B cell (primary cell): ENCODE measurements at regions not wholly inside any gene's neighbourhood (a gene's known extent, or its start where the extent isn't known, plus 50 kb on each side); places are given as distances from the start of the nearest gene placed in this dataset.

Experiments
- ATAC-seq: fragments of 200-7000 bp; cut with Tn5 transposase; one replicate; pipeline ENCODE4 v1.10.0; 2021; ENCODE audit warnings: low read depth, mild to moderate bottlenecking, moderate number of reproducible peaks, moderate library complexity
- CTCF ChIA-PET: fragments of 350-600 bp; sonication (Branson Sonifier 250); formaldehyde crosslinking; loops from one replicate; lab custom pipeline; 2021; ENCODE audit warnings: antibody characterized with exemption, inconsistent platforms; lab: Charles Lee
- POLR2A ChIA-PET: fragments of 350-600 bp; sonication (Branson Sonifier 250); formaldehyde crosslinking; loops from one replicate; lab custom pipeline; 2021; ENCODE audit warnings: antibody characterized with exemption; lab: Charles Lee
- DNase-seq: peaks from one replicate; pipeline ENCODE4 v3.0.0; 2013
- H2AFZ ChIP-seq: 2 replicates; pipeline ENCODE4 v1.6.1; 2012; ENCODE audit warnings: mild to moderate bottlenecking, low read depth, low read length; ENCODE audit not compliant: insufficient read depth, poor library complexity, severe bottlenecking
- H3K27ac ChIP-seq, 2 donors: 1 replicate in 1 of 2; 2 replicates in 1 of 2; pipeline ENCODE4 v1.5.1; 2012 to 2013; ENCODE audit warnings: low read length in 2 of 2, mild to moderate bottlenecking in 2 of 2, moderate library complexity in 1 of 2
- H3K27me3 ChIP-seq, 4 experiments: fragments of 200-600 bp in 1 of 4; sonication (generic) in 1 of 4; replicated peaks in 1 of 4; 1 replicate in 2 of 4; 2 replicates in 2 of 4; pipeline versions ENCODE4 v1.6.1 to v1.7.0; 2013 to 2016; ENCODE audit warnings: low read length in 3 of 4, mild to moderate bottlenecking in 2 of 4, mixed read lengths in 1 of 4, moderate library complexity in 1 of 4; ENCODE audit not compliant: insufficient read depth in 4 of 4, control insufficient read depth in 3 of 4; ENCODE audit errors: control extremely low read depth in 1 of 4
- H3K36me3 ChIP-seq, 2 experiments: replicated peaks in 1 of 2; 1 replicate in 1 of 2; 2 replicates in 1 of 2; pipeline versions ENCODE4 v1.6.1 to v1.7.1; 2013; ENCODE audit warnings: low read length in 1 of 2; ENCODE audit not compliant: insufficient read depth in 2 of 2, control insufficient read depth in 1 of 2; ENCODE audit errors: control extremely low read depth in 1 of 2, extremely low read depth in 1 of 2
- H3K4me1 ChIP-seq, 2 donors: fragments of 200-600 bp in 1 of 2; sonication (generic) in 1 of 2; 1 replicate in 1 of 2; 2 replicates in 1 of 2; pipeline versions ENCODE4 v1.5.1 to v1.6.1; 2013 to 2017; ENCODE audit warnings: low read length in 2 of 2; ENCODE audit not compliant: control insufficient read depth in 2 of 2, insufficient read depth in 2 of 2
- H3K4me2 ChIP-seq: replicated peaks from 2 replicates; pipeline ENCODE3; 2012; ENCODE audit warnings: mild to moderate bottlenecking, low read depth, low read length; ENCODE audit not compliant: poor library complexity, severe bottlenecking
- H3K4me3 ChIP-seq, 5 experiments: fragments of 200-600 bp in 1 of 5; sonication (generic) in 1 of 5; 1 replicate in 3 of 5; 2 replicates in 2 of 5; pipeline versions ENCODE4 v1.5.1 to v1.7.0; 2011 to 2016; ENCODE audit warnings: low read length in 4 of 5, mild to moderate bottlenecking in 4 of 5, low read depth in 2 of 5, control low read depth in 1 of 5, moderate library complexity in 1 of 5; ENCODE audit not compliant: insufficient read depth in 1 of 5; ENCODE audit errors: control extremely low read depth in 1 of 5, extremely low read depth in 1 of 5
- H3K79me2 ChIP-seq: fragments of 200-600 bp; sonication (generic); one replicate; pipeline ENCODE4 v1.6.0; 2016; ENCODE audit warnings: low read length; ENCODE audit not compliant: control insufficient read depth, insufficient read depth
- H3K9ac ChIP-seq: fragments of 200-600 bp; sonication (generic); 2 replicates; pipeline ENCODE4 v1.6.1; 2017; ENCODE audit warnings: mild to moderate bottlenecking, low read length, moderate library complexity
- H3K9me3 ChIP-seq, 3 donors: one replicate each; pipeline versions ENCODE4 v1.6.1 to v1.7.1; 2013; ENCODE audit warnings: low read length in 2 of 3; ENCODE audit not compliant: control insufficient read depth in 2 of 3, insufficient read depth in 1 of 3; ENCODE audit errors: control extremely low read depth in 1 of 3
- H4K20me1 ChIP-seq: 2 replicates; pipeline ENCODE4 v1.6.0; 2012; ENCODE audit warnings: mild to moderate bottlenecking, low read length; ENCODE audit not compliant: insufficient read depth, control insufficient read depth, poor library complexity, severe bottlenecking
- H3K27ac Mint-ChIP-seq: one replicate; pipeline ENCODE4 v1.8.0; 2021; ENCODE audit warnings: mixed read lengths
- H3K27me3 Mint-ChIP-seq: one replicate; pipeline ENCODE4 v1.8.0; 2021; ENCODE audit warnings: mixed read lengths
- H3K4me1 Mint-ChIP-seq: one replicate; pipeline ENCODE4 v1.8.0; 2021; ENCODE audit warnings: mixed read lengths
- H3K4me3 Mint-ChIP-seq: one replicate; pipeline ENCODE4 v1.8.0; 2021; ENCODE audit warnings: mixed read lengths
- H3K9me3 Mint-ChIP-seq: one replicate; pipeline ENCODE4 v1.8.0; 2022; ENCODE audit warnings: mixed read lengths; ENCODE audit not compliant: insufficient read depth
- EZH2 ChIP-seq: IDR thresholded peaks from 2 replicates; pipeline ENCODE4 v1.6.1; 2012; ENCODE audit warnings: borderline replicate concordance, low read depth, mild to moderate bottlenecking, moderate library complexity, low read length; ENCODE audit not compliant: insufficient read depth, poor library complexity, severe bottlenecking
- WGBS: methylation state at CpG from one replicate; pipeline ENCODE4 v1.1.5; 2013; ENCODE audit warnings: missing lambda C conversion rate; ENCODE audit not compliant: insufficient coverage; 5-methylcytosine and 5-hydroxymethylcytosine counted together
- intact Hi-C: fragments of 100-400 bp; cut with micrococcal nuclease; formaldehyde crosslinking; loops from one replicate; pipeline ENCODE4 v1.10.0; 2022
- TF ChIP-seq, protein P1 (sequence below): fragments of 200-600 bp; IDR thresholded peaks from one replicate; pipeline ENCODE4 v1.8.0; 2022; ENCODE audit warnings: antibody characterized with exemption, mild to moderate bottlenecking

DNA sequence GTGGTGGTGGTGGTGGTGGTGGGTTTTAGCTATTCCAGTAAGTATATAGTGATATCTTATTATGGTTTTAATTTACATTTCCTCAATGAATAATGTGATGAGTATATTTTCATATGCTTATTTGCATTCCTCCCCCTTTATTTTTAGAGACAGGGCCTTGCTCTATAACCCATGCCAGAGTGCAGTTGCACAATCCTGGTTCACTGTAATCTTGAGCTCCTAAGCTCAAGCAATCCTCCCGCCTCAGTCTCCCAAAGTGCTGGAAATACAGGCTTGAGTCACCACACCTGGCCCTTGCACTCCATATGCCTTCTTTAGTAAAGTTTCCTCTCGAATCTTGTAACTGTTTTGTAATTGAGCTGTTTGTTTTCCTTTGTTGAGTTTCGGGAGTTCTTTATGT is 577.7 kb upstream of the AUTS2 start:
- H3K27ac Mint-ChIP-seq = no peak overlapping the region
- H3K27me3 Mint-ChIP-seq = no peaks in the 10 kb centered on the region
- ATAC-seq (no peak), DNase-seq (no peak)
- peaks cover 12% of the 10 kb centered on the region for H3K9me3 Mint-ChIP-seq
- no peak overlapping the region for H3K4me3 Mint-ChIP-seq
- no peak overlapping the region for H3K27ac ChIP-seq
- no peak overlapping the region for H3K4me2 ChIP-seq
- 100% methylated on average over 2 of the region's 3 CpGs for WGBS
- H4K20me1 ChIP-seq = no peaks in the 10 kb centered on the region
- intact Hi-C loops = no loop called here
- H3K36me3 ChIP-seq = no peaks in the 10 kb centered on the region
- H3K9ac ChIP-seq = no peak overlapping the region
- H2AFZ ChIP-seq = no peak overlapping the region
- H3K27me3 ChIP-seq = no peaks in the 10 kb centered on the region
- no peaks in the 10 kb centered on the region for H3K79me2 ChIP-seq
- ChIA-PET CTCF (no interaction called here), POLR2A (interaction anchor here (0.5 kb wide), 1 partner anchor 246 kb away, joined by 4 read pairs; no protein-coding TSS in a partner anchor)
- TF ChIP-seq, protein P1, sequence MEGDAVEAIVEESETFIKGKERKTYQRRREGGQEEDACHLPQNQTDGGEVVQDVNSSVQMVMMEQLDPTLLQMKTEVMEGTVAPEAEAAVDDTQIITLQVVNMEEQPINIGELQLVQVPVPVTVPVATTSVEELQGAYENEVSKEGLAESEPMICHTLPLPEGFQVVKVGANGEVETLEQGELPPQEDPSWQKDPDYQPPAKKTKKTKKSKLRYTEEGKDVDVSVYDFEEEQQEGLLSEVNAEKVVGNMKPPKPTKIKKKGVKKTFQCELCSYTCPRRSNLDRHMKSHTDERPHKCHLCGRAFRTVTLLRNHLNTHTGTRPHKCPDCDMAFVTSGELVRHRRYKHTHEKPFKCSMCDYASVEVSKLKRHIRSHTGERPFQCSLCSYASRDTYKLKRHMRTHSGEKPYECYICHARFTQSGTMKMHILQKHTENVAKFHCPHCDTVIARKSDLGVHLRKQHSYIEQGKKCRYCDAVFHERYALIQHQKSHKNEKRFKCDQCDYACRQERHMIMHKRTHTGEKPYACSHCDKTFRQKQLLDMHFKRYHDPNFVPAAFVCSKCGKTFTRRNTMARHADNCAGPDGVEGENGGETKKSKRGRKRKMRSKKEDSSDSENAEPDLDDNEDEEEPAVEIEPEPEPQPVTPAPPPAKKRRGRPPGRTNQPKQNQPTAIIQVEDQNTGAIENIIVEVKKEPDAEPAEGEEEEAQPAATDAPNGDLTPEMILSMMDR = no peak
- TF ChIP-seq EZH2 = no peak
- H3K4me3 ChIP-seq = no peak overlapping the region
- no peaks in the 10 kb centered on the region for H3K4me1 ChIP-seq
- peaks cover 0 to 15% (median 10%) of the 10 kb centered on the region in 3 donors for H3K9me3 ChIP-seq
- no peaks in the 10 kb centered on the region for H3K4me1 Mint-ChIP-seq

DNA sequence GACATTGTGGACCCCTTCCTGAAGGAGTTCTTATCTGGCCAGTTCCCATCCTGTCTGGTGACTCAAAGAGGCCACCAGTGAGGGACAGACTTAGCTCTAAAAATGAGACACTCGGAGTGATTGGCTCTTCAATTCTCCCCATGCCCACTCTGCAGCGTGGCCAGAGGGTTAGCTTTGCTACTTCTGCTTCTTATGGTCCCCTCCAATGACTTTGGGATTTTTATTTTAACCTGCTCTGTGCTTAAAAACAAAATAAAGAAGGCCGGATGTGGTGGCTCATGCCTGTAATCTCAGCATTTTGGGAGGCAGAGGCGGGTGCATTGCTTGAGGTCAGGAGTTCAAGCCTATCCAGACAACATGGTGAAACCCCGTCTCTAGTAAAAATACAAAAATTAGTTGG is 573.0 kb upstream of the AUTS2 start:
- intact Hi-C loops = no loop called here

More for the DNA sequence above, 573.0 kb upstream of the AUTS2 start:
- H3K4me2 ChIP-seq = no peak overlapping the region
- Mint-ChIP-seq H3K4me1 (no peaks in the 10 kb centered on the region), H3K4me3 (no peak overlapping the region), H3K9me3 (peaks cover 3% of the 10 kb centered on the region), H3K27me3 (no peaks in the 10 kb centered on the region), H3K27ac (no peak overlapping the region)
- 32% methylated on average over 4 of the region's 5 CpGs for WGBS
- ChIA-PET CTCF (no interaction called here), POLR2A (no interaction called here)
- H3K27ac ChIP-seq = no peak overlapping the region
- H3K4me1 ChIP-seq = no peaks in the 10 kb centered on the region
- H4K20me1 ChIP-seq = no peaks in the 10 kb centered on the region
- no peak overlapping the region for H3K4me3 ChIP-seq
- peaks cover 0 to 7% (median 0%) of the 10 kb centered on the region in 3 donors for H3K9me3 ChIP-seq
- no peak for DNase-seq
- no peaks in the 10 kb centered on the region for H3K27me3 ChIP-seq
- no peak overlapping the region for H3K9ac ChIP-seq
- no peaks in the 10 kb centered on the region for H3K36me3 ChIP-seq
- TF ChIP-seq, protein P1 = no peak
- TF ChIP-seq EZH2 = no peak
- H2AFZ ChIP-seq = no peak overlapping the region
- H3K79me2 ChIP-seq = no peaks in the 10 kb centered on the region
- no peak for ATAC-seq
